ENCODE measurements at regions not wholly inside any gene's neighbourhood (a gene's known extent, or its start where the extent isn't known, plus 50 kb on each side); places are given as distances from the start of the nearest gene placed in this dataset.

DNA sequence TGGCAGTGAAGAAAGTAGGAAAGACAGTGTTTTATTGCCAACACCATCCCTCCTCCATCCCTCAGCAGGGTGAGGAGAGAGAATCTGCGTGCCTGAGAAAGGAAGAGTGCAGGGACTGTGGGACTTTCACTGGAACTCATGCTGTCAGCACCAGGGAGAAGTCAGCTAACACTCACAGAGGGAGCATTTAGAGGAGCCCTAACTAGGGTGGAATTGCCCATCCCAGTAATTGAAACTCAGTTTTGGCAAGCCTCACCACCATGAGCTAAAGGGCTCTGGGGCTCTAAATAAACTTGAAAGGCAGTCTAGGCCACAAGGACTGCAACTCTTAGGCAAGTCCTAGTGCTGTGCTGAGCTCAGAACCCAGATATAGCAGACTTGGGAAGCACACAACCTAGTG, 622.3 kb downstream of the SEMA5A start:
- H3K4me1 Mint-ChIP-seq: no peaks in the 10 kb centered on the region
- DNase-seq (ENCODE audit: low spot score in 2 of 2, unreplicated experiment in 2 of 2): no peak
- H3K4me3 Mint-ChIP-seq: no peak overlapping the region
- TF ChIP-seq, protein P1, sequence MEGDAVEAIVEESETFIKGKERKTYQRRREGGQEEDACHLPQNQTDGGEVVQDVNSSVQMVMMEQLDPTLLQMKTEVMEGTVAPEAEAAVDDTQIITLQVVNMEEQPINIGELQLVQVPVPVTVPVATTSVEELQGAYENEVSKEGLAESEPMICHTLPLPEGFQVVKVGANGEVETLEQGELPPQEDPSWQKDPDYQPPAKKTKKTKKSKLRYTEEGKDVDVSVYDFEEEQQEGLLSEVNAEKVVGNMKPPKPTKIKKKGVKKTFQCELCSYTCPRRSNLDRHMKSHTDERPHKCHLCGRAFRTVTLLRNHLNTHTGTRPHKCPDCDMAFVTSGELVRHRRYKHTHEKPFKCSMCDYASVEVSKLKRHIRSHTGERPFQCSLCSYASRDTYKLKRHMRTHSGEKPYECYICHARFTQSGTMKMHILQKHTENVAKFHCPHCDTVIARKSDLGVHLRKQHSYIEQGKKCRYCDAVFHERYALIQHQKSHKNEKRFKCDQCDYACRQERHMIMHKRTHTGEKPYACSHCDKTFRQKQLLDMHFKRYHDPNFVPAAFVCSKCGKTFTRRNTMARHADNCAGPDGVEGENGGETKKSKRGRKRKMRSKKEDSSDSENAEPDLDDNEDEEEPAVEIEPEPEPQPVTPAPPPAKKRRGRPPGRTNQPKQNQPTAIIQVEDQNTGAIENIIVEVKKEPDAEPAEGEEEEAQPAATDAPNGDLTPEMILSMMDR (IDR thresholded peaks at IDR 0.05; ENCODE audit: unreplicated experiment): no peak
- no peaks in the 10 kb centered on the region for H3K36me3 Mint-ChIP-seq
- peaks cover 14% of the 10 kb centered on the region for H3K9me3 Mint-ChIP-seq
- peaks cover 7% of the 10 kb centered on the region for H3K27me3 Mint-ChIP-seq (ENCODE audit: low read depth)
- H3K27ac Mint-ChIP-seq: no peak overlapping the region

DNA sequence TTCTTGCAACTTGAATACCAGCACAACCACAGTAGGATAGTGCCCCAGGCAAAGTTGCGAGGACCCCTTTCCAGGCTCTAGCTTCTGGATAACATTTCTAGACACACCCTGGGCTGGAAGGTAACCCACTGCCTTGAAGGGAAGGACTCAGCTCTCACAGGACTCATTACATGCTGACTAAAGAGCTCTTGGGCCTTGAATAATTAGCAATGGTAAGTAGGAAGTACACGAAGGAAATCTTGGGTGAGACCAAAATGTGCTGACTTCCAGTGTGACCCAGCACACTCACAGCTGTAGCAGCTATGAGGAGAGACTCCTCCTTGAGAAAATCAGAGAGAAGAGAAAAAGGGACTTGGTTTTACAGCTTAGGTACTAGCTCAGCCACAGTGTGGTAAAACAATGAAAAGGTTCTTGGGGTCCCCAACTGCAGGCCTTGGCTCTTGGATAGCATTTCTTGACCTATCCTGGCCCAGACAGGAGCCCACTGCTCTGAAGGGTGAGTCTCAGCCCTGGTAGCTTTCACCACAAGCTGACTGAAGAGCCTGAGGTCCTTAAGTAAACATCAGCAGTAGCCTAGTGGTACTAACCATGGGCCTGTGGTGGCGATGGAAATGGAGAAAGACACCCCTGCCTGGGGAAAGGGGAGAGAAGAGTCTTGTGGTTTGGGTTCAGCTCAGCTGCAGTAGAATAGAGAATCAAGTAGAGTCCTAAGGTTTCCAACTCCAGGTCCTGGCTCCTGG, 621.7 kb downstream of the SEMA5A start:
- no peaks in the 10 kb centered on the region for H3K4me1 Mint-ChIP-seq
- H3K4me3 Mint-ChIP-seq: no peak overlapping the region
- no peak overlapping the region for H3K27ac Mint-ChIP-seq
- TF ChIP-seq, protein P1 (IDR thresholded peaks at IDR 0.05; ENCODE audit: unreplicated experiment): no peak
- DNase-seq (ENCODE audit: low spot score in 2 of 2, unreplicated experiment in 2 of 2): no peak
- peaks cover 7% of the 10 kb centered on the region for H3K27me3 Mint-ChIP-seq (ENCODE audit: low read depth)
- H3K9me3 Mint-ChIP-seq: peaks cover 14% of the 10 kb centered on the region
- H3K36me3 Mint-ChIP-seq: no peaks in the 10 kb centered on the region

DNA sequence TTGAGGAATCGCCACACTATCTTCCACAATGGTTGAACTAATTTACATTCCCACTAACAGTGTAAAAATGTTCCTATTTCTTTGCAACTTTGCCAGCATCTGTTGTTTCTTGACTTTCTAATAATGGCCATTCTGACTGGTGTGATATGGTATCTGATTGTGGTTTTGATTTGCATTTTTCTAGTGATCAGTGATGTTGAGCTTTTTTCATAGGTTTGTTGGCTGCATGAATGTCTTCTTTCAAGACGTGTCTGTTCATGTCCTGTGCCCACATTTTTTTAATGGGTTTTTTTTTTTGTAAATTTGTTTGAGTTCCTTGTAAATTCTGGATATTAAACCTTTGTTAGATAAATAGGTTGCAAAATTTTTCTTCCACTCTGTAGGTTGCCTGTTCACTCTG, 615.9 kb downstream of the SEMA5A start:
- H3K36me3 Mint-ChIP-seq: no peaks in the 10 kb centered on the region
- H3K4me1 Mint-ChIP-seq: no peaks in the 10 kb centered on the region
- peaks cover 3% of the 10 kb centered on the region for H3K27me3 Mint-ChIP-seq (ENCODE audit: low read depth)
- H3K4me3 Mint-ChIP-seq: no peak overlapping the region
- H3K9me3 Mint-ChIP-seq: peaks cover 17% of the 10 kb centered on the region
- H3K27ac Mint-ChIP-seq: no peak overlapping the region
- TF ChIP-seq, protein P1 (IDR thresholded peaks at IDR 0.05; ENCODE audit: unreplicated experiment): no peak
- DNase-seq (ENCODE audit: low spot score in 2 of 2, unreplicated experiment in 2 of 2): no peak

DNA sequence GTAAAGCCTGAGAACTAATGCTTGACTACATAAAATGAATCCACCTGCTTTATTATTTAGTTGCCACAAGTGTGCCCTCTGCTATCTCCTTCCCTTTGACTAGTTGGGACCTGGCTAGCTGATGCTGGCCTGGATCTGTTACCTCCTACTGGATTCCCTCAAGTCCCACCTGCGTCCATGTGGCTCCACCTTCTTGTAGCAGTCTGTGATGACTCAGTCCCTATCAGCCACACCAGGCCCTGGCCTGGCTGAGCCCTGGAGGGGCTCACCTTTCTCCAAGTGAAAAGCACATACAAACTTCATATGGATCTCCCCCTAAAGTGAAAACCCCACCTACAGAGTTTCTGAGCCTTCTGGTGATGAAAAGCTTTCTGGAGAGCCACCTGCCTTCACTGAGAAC, 611.4 kb downstream of the SEMA5A start:
- Mint-ChIP-seq H3K27me3 (ENCODE audit: low read depth) (no peaks in the 10 kb centered on the region), H3K4me3 (no peak overlapping the region), H3K27ac (no peak overlapping the region), H3K36me3 (no peaks in the 10 kb centered on the region), H3K4me1 (no peaks in the 10 kb centered on the region), H3K9me3 (peaks cover 36% of the 10 kb centered on the region)
- DNase-seq (ENCODE audit: low spot score in 2 of 2, unreplicated experiment in 2 of 2): no peak
- TF ChIP-seq, protein P1 (IDR thresholded peaks at IDR 0.05; ENCODE audit: unreplicated experiment): no peak

DNA sequence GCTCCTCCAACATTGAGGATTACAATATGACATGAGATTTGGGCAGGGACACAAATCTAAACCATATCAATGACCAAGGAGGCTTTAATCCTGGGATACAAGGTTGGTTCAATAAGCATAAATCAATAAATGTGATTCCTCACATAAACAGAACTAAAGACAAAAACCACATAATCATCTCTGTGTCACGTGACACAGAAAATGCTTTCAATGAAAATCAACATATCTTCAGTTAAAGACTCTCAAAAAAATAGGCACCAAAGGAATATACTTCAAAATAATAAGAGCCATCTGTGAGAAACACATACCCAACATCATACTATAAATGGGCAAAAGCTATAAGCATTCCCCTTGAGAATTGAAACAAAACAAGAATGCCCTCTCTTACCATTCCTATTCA, 604.9 kb downstream of the SEMA5A start:
- Mint-ChIP-seq H3K27ac (no peak overlapping the region), H3K4me3 (no peak overlapping the region), H3K36me3 (no peaks in the 10 kb centered on the region), H3K27me3 (ENCODE audit: low read depth) (no peaks in the 10 kb centered on the region), H3K9me3 (peaks cover 41% of the 10 kb centered on the region), H3K4me1 (no peaks in the 10 kb centered on the region)
- TF ChIP-seq, protein P1 (IDR thresholded peaks at IDR 0.05; ENCODE audit: unreplicated experiment): no peak
- DNase-seq (ENCODE audit: low spot score in 2 of 2, unreplicated experiment in 2 of 2): no peak
